ENCODE measurements at regions not wholly inside any gene's neighbourhood (a gene's known extent, or its start where the extent isn't known, plus 50 kb on each side); places are given as distances from the start of the nearest gene placed in this dataset.

DNA sequence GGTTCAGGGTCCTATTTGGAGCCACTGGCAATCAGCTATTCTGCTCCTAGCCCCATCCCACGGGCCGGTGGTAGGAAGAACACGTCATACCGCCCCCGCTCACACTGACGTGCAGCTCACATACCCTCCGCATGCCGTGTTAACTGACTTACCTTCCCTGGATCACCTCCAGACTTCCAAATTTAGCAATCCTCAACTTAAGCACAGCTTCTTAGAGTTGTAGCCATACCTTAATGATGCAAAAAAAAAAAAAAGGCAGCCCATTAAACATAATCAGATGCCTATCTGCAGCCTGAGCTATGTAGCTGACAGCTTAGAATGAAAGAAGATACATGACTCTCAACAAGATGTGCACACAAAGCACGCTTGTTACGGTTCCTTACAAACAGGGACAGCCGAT is 93.0 kb downstream of the IRX2 start:
- H2AFZ ChIP-seq (ENCODE audit: low read length), result no peak overlapping the region
- no peak for TF ChIP-seq EZH2phosphoT487 (IDR thresholded peaks at IDR 0.05; ENCODE audit: borderline replicate concordance)
- TF ChIP-seq, protein P1, sequence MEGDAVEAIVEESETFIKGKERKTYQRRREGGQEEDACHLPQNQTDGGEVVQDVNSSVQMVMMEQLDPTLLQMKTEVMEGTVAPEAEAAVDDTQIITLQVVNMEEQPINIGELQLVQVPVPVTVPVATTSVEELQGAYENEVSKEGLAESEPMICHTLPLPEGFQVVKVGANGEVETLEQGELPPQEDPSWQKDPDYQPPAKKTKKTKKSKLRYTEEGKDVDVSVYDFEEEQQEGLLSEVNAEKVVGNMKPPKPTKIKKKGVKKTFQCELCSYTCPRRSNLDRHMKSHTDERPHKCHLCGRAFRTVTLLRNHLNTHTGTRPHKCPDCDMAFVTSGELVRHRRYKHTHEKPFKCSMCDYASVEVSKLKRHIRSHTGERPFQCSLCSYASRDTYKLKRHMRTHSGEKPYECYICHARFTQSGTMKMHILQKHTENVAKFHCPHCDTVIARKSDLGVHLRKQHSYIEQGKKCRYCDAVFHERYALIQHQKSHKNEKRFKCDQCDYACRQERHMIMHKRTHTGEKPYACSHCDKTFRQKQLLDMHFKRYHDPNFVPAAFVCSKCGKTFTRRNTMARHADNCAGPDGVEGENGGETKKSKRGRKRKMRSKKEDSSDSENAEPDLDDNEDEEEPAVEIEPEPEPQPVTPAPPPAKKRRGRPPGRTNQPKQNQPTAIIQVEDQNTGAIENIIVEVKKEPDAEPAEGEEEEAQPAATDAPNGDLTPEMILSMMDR (conservative IDR thresholded peaks at IDR 0.05; ENCODE audit: low read length), result no peak

DNA sequence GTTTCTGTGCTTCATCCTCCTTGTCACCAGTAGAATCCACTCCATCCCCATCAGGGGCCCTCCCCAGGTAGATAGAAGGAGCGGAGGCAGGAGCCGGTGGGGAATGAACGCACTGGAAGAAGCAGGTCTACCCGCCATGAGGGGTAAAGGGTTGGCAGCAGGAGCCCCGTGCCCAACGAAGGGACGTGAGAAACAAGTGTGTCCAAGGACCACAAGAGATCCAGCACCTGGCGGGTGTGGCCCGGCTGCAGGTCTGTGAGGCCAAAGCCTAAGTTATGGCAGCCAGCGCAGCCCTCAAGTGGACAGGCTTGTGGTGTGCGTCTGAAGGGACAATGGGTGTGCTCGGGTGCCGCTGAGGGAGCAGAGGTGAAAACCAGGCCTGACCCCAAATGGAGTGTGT is 94.3 kb downstream of the IRX2 start:
- H3K27me3 ChIP-seq (ENCODE audit: insufficient read depth, low read length, poor library complexity, severe bottlenecking), result no peaks in the 10 kb centered on the region
- H4K20me1 ChIP-seq (ENCODE audit: insufficient read depth, low read length, poor library complexity, severe bottlenecking), result no peaks in the 10 kb centered on the region
- no peaks in the 10 kb centered on the region for H3K36me3 ChIP-seq (ENCODE audit: insufficient read depth, low read length)
- no peaks in the 10 kb centered on the region for H3F3A ChIP-seq (ENCODE audit: low read depth)
- TF ChIP-seq EZH2phosphoT487 (IDR thresholded peaks at IDR 0.05; ENCODE audit: borderline replicate concordance), result no peak
- TF ChIP-seq, protein P1 (conservative IDR thresholded peaks at IDR 0.05; ENCODE audit: low read length), result no peak
- H2AFZ ChIP-seq (ENCODE audit: low read length), result no peak overlapping the region
- no peak overlapping the region for H3K4me3 ChIP-seq (ENCODE audit: low read length, poor library complexity, severe bottlenecking)
- no peak overlapping the region for H3K4me2 ChIP-seq (ENCODE audit: low read depth, low read length, poor library complexity, severe bottlenecking)
- H3K79me2 ChIP-seq (ENCODE audit: insufficient read depth, low read length), result no peaks in the 10 kb centered on the region
- no peaks in the 10 kb centered on the region for H3K9me2 ChIP-seq (replicated peaks; ENCODE audit: low read depth, low read length)
- H3K9me3 ChIP-seq (ENCODE audit: insufficient read depth, low read depth, low read length), result peaks cover 9% of the 10 kb centered on the region; the same call in 1 of the 2 replicates
- H3K4me1 ChIP-seq (ENCODE audit: insufficient read depth, low read length, poor library complexity, severe bottlenecking), result no peaks in the 10 kb centered on the region
- H3K9ac ChIP-seq (ENCODE audit: low read depth, low read length, poor library complexity, severe bottlenecking), result no peak overlapping the region

More for the DNA sequence above, 93.0 kb downstream of the IRX2 start:
- no peaks in the 10 kb centered on the region for H3K27me3 ChIP-seq (ENCODE audit: insufficient read depth, low read length, poor library complexity, severe bottlenecking)
- H3K9ac ChIP-seq (ENCODE audit: low read depth, low read length, poor library complexity, severe bottlenecking), result no peak overlapping the region
- no peaks in the 10 kb centered on the region for H4K20me1 ChIP-seq (ENCODE audit: insufficient read depth, low read length, poor library complexity, severe bottlenecking)
- H3K9me2 ChIP-seq (replicated peaks; ENCODE audit: low read depth, low read length), result no peaks in the 10 kb centered on the region
- peaks cover 8% of the 10 kb centered on the region; the same call in 1 of the 2 replicates for H3K9me3 ChIP-seq (ENCODE audit: insufficient read depth, low read depth, low read length)
- H3K4me1 ChIP-seq (ENCODE audit: insufficient read depth, low read length, poor library complexity, severe bottlenecking), result no peaks in the 10 kb centered on the region
- no peaks in the 10 kb centered on the region for H3F3A ChIP-seq (ENCODE audit: low read depth)
- H3K79me2 ChIP-seq (ENCODE audit: insufficient read depth, low read length), result no peaks in the 10 kb centered on the region
- no peak overlapping the region for H3K4me3 ChIP-seq (ENCODE audit: low read length, poor library complexity, severe bottlenecking)
- H3K36me3 ChIP-seq (ENCODE audit: insufficient read depth, low read length), result no peaks in the 10 kb centered on the region
- H3K4me2 ChIP-seq (ENCODE audit: low read depth, low read length, poor library complexity, severe bottlenecking), result no peak overlapping the region

DNA sequence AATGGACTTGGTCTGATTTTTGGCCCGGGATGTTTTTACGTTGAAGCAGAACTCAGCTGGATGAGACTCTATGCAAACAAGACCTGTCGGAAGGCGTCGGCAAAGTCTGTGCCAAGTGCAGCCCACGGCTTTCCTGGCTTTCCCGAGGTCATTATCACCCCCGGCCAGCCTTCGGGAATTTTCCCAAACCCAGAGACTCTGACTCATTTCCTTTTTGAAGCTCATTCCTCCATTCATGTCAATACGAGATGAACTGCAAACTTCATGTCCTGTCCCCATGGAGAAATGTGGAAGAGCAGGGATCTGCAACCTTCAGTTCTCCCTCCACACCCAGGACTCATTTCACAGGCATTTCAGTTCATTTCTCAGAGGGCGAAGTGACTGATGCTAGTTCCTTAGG is 95.3 kb downstream of the IRX2 start:
- H3K79me2 ChIP-seq (ENCODE audit: insufficient read depth, low read length), result no peaks in the 10 kb centered on the region
- H3F3A ChIP-seq (ENCODE audit: low read depth), result no peaks in the 10 kb centered on the region
- no peaks in the 10 kb centered on the region for H3K36me3 ChIP-seq (ENCODE audit: insufficient read depth, low read length)
- no peaks in the 10 kb centered on the region for H3K27me3 ChIP-seq (ENCODE audit: insufficient read depth, low read length, poor library complexity, severe bottlenecking)
- H3K4me3 ChIP-seq (ENCODE audit: low read length, poor library complexity, severe bottlenecking), result no peak overlapping the region
- no peak overlapping the region for H3K4me2 ChIP-seq (ENCODE audit: low read depth, low read length, poor library complexity, severe bottlenecking)
- no peaks in the 10 kb centered on the region for H3K9me2 ChIP-seq (replicated peaks; ENCODE audit: low read depth, low read length)
- H2AFZ ChIP-seq (ENCODE audit: low read length), result no peak overlapping the region
- H3K9me3 ChIP-seq (ENCODE audit: insufficient read depth, low read depth, low read length), result peaks cover 9% of the 10 kb centered on the region; the same call in 1 of the 2 replicates
- H3K4me1 ChIP-seq (ENCODE audit: insufficient read depth, low read length, poor library complexity, severe bottlenecking), result no peaks in the 10 kb centered on the region
- no peak overlapping the region for H3K9ac ChIP-seq (ENCODE audit: low read depth, low read length, poor library complexity, severe bottlenecking)
- no peaks in the 10 kb centered on the region for H4K20me1 ChIP-seq (ENCODE audit: insufficient read depth, low read length, poor library complexity, severe bottlenecking)
- TF ChIP-seq, protein P1 (conservative IDR thresholded peaks at IDR 0.05; ENCODE audit: low read length), result no peak
- TF ChIP-seq EZH2phosphoT487 (IDR thresholded peaks at IDR 0.05; ENCODE audit: borderline replicate concordance), result no peak

Data from Loucy (cell line).